ENCODE measurements at regions not wholly inside any gene's neighbourhood (a gene's known extent, or its start where the extent isn't known, plus 50 kb on each side); places are given as distances from the start of the nearest gene placed in this dataset.
A peak's percentile ranks its signal among the peaks of the same experiment; 100 is the strongest.

- H3K36me3 Mint-ChIP-seq (ENCODE audit: low read depth): no peaks in the 10 kb centered on the region
- peaks cover 5% of the 10 kb centered on the region for H3K4me1 Mint-ChIP-seq
- H3K27ac ChIP-seq (ENCODE audit: low read depth, low read length): no peak overlapping the region
- no peaks in the 10 kb centered on the region for H3K27me3 Mint-ChIP-seq (ENCODE audit: insufficient read depth)
- no peak overlapping the region for H3K4me3 Mint-ChIP-seq
- H3K27ac Mint-ChIP-seq: no peak overlapping the region
- H3K9ac ChIP-seq (ENCODE audit: extremely low read depth, low read length, poor library complexity, severe bottlenecking): no peak overlapping the region
- DNase-seq: no peak
- TF ChIP-seq CTCF (conservative IDR thresholded peaks at IDR 0.05): no peak
- no peaks in the 10 kb centered on the region for H3K9me3 ChIP-seq (ENCODE audit: control insufficient read depth, low read length)
- 90 to 94% methylated on average over 5 to 6 of the region's 6 CpGs for WGBS, 2 experiments (ENCODE audit: insufficient coverage in 1 of 2, insufficient read length in 1 of 2)
- H3K4me1 ChIP-seq (ENCODE audit: control insufficient read depth, insufficient read depth, low read length): no peaks in the 10 kb centered on the region
- no peaks in the 10 kb centered on the region for H3K9me3 Mint-ChIP-seq
- H3K27me3 ChIP-seq (ENCODE audit: control insufficient read depth, insufficient read depth, low read length, poor library complexity, severe bottlenecking): no peaks in the 10 kb centered on the region
- no peaks in the 10 kb centered on the region for H3K36me3 ChIP-seq (ENCODE audit: control insufficient read depth, insufficient read depth, low read length)
- no peak overlapping the region for H3K4me3 ChIP-seq (ENCODE audit: low read length)
These were observed 802.1 kb upstream of the POU3F3 start for GRCh38 chr2:104051766-104052165.

GRCh38 chr2:104052356-104052755, 801.6 kb upstream of the POU3F3 start:
- Histone ChIP-seq H3K4me3 (ENCODE audit: low read length) (no peak overlapping the region), H3K27me3 (ENCODE audit: control insufficient read depth, insufficient read depth, low read length, poor library complexity, severe bottlenecking) (no peaks in the 10 kb centered on the region), H3K36me3 (ENCODE audit: control insufficient read depth, insufficient read depth, low read length) (no peaks in the 10 kb centered on the region), H3K9me3 (ENCODE audit: control insufficient read depth, low read length) (no peaks in the 10 kb centered on the region), H3K9ac (ENCODE audit: extremely low read depth, low read length, poor library complexity, severe bottlenecking) (no peak overlapping the region), H3K27ac (ENCODE audit: low read depth, low read length) (no peak overlapping the region), H3K4me1 (ENCODE audit: control insufficient read depth, insufficient read depth, low read length) (no peaks in the 10 kb centered on the region)
- no peak for DNase-seq
- H3K36me3 Mint-ChIP-seq (ENCODE audit: low read depth): no peaks in the 10 kb centered on the region
- no peaks in the 10 kb centered on the region for H3K27me3 Mint-ChIP-seq (ENCODE audit: insufficient read depth)
- WGBS, 2 experiments (ENCODE audit: insufficient coverage in 1 of 2, insufficient read length in 1 of 2): 93 to 94% methylated on average over 5 of the region's 5 CpGs
- no peak for TF ChIP-seq CTCF (conservative IDR thresholded peaks at IDR 0.05)
- peaks cover 5% of the 10 kb centered on the region for H3K4me1 Mint-ChIP-seq
- no peak overlapping the region for H3K27ac Mint-ChIP-seq
- H3K9me3 Mint-ChIP-seq: no peaks in the 10 kb centered on the region
- no peak overlapping the region for H3K4me3 Mint-ChIP-seq

- no peaks in the 10 kb centered on the region for H3K4me1 ChIP-seq (ENCODE audit: control insufficient read depth, insufficient read depth, low read length)
- H3K9me3 Mint-ChIP-seq: no peaks in the 10 kb centered on the region
- no peak overlapping the region for H3K4me3 ChIP-seq (ENCODE audit: low read length)
- H3K4me3 Mint-ChIP-seq: no peak overlapping the region
- WGBS, 2 experiments (ENCODE audit: insufficient coverage in 1 of 2, insufficient read length in 1 of 2): 100% methylated on average over 1 of the region's 1 CpG; no CpG with 5 or more reads in 1 of the 2 experiments
- H3K4me1 Mint-ChIP-seq: peaks cover 5% of the 10 kb centered on the region
- no peaks in the 10 kb centered on the region for H3K27me3 Mint-ChIP-seq (ENCODE audit: insufficient read depth)
- H3K36me3 Mint-ChIP-seq (ENCODE audit: low read depth): no peaks in the 10 kb centered on the region
- peak; percentile 40 for DNase-seq
- no peaks in the 10 kb centered on the region for H3K9me3 ChIP-seq (ENCODE audit: control insufficient read depth, low read length)
- H3K36me3 ChIP-seq (ENCODE audit: control insufficient read depth, insufficient read depth, low read length): no peaks in the 10 kb centered on the region
- H3K27me3 ChIP-seq (ENCODE audit: control insufficient read depth, insufficient read depth, low read length, poor library complexity, severe bottlenecking): no peaks in the 10 kb centered on the region
- no peak overlapping the region for H3K9ac ChIP-seq (ENCODE audit: extremely low read depth, low read length, poor library complexity, severe bottlenecking)
- TF ChIP-seq CTCF (conservative IDR thresholded peaks at IDR 0.05): no peak
- H3K27ac ChIP-seq (ENCODE audit: low read depth, low read length): no peak overlapping the region
- no peak overlapping the region for H3K27ac Mint-ChIP-seq
These were observed 797.5 kb upstream of the POU3F3 start for GRCh38 chr2:104056451-104056850.
